ENCODE measurements at regions not wholly inside any gene's neighbourhood (a gene's known extent, or its start where the extent isn't known, plus 50 kb on each side); places are given as distances from the start of the nearest gene placed in this dataset.

GRCh38 chr16:86210403-86211193 lies 299.7 kb upstream of the FOXF1 start:
- H3K36me3 ChIP-seq (ENCODE audit: low read depth, missing control alignments) = no peaks in the 10 kb centered on the region
- intact Hi-C loops (cut with DNase I; ENCODE audit: low total_unique reads) = no loop called here
- WGBS, 2 donors = 82 to 91% methylated on average over 19 of the region's 19 CpGs
- DNase-seq = no peak
- TF ChIP-seq, protein P1, sequence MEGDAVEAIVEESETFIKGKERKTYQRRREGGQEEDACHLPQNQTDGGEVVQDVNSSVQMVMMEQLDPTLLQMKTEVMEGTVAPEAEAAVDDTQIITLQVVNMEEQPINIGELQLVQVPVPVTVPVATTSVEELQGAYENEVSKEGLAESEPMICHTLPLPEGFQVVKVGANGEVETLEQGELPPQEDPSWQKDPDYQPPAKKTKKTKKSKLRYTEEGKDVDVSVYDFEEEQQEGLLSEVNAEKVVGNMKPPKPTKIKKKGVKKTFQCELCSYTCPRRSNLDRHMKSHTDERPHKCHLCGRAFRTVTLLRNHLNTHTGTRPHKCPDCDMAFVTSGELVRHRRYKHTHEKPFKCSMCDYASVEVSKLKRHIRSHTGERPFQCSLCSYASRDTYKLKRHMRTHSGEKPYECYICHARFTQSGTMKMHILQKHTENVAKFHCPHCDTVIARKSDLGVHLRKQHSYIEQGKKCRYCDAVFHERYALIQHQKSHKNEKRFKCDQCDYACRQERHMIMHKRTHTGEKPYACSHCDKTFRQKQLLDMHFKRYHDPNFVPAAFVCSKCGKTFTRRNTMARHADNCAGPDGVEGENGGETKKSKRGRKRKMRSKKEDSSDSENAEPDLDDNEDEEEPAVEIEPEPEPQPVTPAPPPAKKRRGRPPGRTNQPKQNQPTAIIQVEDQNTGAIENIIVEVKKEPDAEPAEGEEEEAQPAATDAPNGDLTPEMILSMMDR (IDR thresholded peaks at IDR 0.05) = no peak
- TF ChIP-seq POLR2A (IDR thresholded peaks at IDR 0.05) = no peak
- H3K4me1 ChIP-seq = peaks cover 4% of the 10 kb centered on the region
- no peaks in the 10 kb centered on the region for H3K9me3 ChIP-seq
- no peak overlapping the region for H3K27ac ChIP-seq
- no peak overlapping the region for H3K4me3 ChIP-seq
- H3K27me3 ChIP-seq = no peaks in the 10 kb centered on the region

DNA sequence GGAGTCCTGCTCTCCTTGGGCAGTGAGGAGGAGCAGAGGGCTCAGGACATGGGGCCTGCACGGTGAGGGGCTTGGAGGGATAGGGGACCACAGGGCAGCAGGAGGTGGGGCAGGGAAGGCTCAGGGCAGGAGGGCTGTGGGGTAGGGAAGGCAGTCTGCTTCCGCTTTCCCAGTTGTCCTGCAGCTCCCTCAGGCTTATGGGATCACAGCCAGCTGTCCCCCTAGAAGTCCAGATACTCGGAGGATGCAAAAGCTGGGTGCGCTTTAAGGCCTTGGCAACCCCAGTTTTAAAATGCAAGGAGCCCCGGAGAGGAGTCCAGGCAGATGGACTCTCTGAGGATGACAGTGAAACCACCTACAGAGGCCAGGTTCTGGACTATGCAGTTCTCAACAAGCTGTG lies 299.1 kb upstream of the FOXF1 start:
- 81 to 91% methylated on average over 5 of the region's 5 CpGs for WGBS, 2 donors
- peaks cover 4% of the 10 kb centered on the region for H3K4me1 ChIP-seq
- intact Hi-C loops (cut with DNase I; ENCODE audit: low total_unique reads) = no loop called here
- no peak for DNase-seq
- no peak for TF ChIP-seq POLR2A (IDR thresholded peaks at IDR 0.05)
- TF ChIP-seq, protein P1 (IDR thresholded peaks at IDR 0.05) = no peak
- H3K4me3 ChIP-seq = no peak overlapping the region
- H3K36me3 ChIP-seq (ENCODE audit: low read depth, missing control alignments) = no peaks in the 10 kb centered on the region
- H3K27me3 ChIP-seq = no peaks in the 10 kb centered on the region
- no peaks in the 10 kb centered on the region for H3K9me3 ChIP-seq
- no peak overlapping the region for H3K27ac ChIP-seq

DNA sequence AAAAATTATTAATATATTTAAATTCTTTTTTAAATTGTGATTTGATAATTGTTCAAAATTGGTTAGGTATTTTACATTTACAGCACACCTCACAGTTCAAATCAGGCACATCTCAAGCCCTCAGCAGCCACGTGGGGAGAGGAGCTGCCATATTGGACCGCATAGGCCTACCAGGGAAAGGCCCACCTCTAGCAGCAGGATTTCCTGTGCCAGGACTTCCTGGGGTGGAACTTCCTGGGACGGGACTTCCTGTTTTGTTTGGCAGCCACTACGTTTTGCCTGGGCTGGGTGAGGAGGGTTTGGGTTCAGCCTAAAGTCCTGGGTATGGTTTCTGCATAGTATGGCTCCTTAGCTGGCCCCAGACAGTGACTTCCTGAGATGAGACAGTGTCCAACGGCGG lies 298.5 kb upstream of the FOXF1 start:
- Histone ChIP-seq H3K4me3 (no peak overlapping the region), H3K27ac (no peak overlapping the region), H3K4me1 (peaks cover 4% of the 10 kb centered on the region), H3K36me3 (ENCODE audit: low read depth, missing control alignments) (no peaks in the 10 kb centered on the region), H3K27me3 (no peaks in the 10 kb centered on the region), H3K9me3 (no peaks in the 10 kb centered on the region)
- WGBS, 2 donors = 78% methylated on average over 6 of the region's 6 CpGs
- TF ChIP-seq POLR2A (IDR thresholded peaks at IDR 0.05) = no peak
- no peak for DNase-seq
- intact Hi-C loops (cut with DNase I; ENCODE audit: low total_unique reads) = no loop called here

- H3K4me3 ChIP-seq = no peak overlapping the region
- DNase-seq = no peak
- WGBS, 2 donors = 88 to 90% methylated on average over 11 of the region's 11 CpGs
Measured at GRCh38 chr16:86212706-86213436, 297.5 kb upstream of the FOXF1 start.

More at GRCh38 chr16:86212706-86213436, 297.5 kb upstream of the FOXF1 start:
- intact Hi-C loops (cut with DNase I; ENCODE audit: low total_unique reads) = no loop called here
- Histone ChIP-seq H3K9me3 (no peaks in the 10 kb centered on the region), H3K27me3 (no peaks in the 10 kb centered on the region), H3K36me3 (ENCODE audit: low read depth, missing control alignments) (no peaks in the 10 kb centered on the region), H3K4me1 (peaks cover 4% of the 10 kb centered on the region), H3K27ac (no peak overlapping the region)
- TF ChIP-seq, protein P1 (IDR thresholded peaks at IDR 0.05) = no peak
- TF ChIP-seq POLR2A (IDR thresholded peaks at IDR 0.05) = no peak

All from testis (tissue), 2 donors.